ENCODE measurements at regions not wholly inside any gene's neighbourhood (a gene's known extent, or its start where the extent isn't known, plus 50 kb on each side); places are given as distances from the start of the nearest gene placed in this dataset.
"Not testable (repeated sequence)": the region's sequence is repeated elsewhere in the genome, so short reads cannot be mapped to it uniquely, and the experiment has no call there.

GRCh38 chr4:134145369-134145768 lies 56.2 kb downstream of the PABPC4L start:
- DNase-seq (ENCODE audit: low spot score) = no peak

- DNase-seq (ENCODE audit: low spot score) = no peak
Measured at GRCh38 chr4:134144337-134144736, 57.3 kb downstream of the PABPC4L start.

GRCh38 chr4:134141728-134142127 lies 59.9 kb downstream of the PABPC4L start:
- DNase-seq (ENCODE audit: low spot score) = no peak

GRCh38 chr4:134139188-134139587 lies 62.4 kb downstream of the PABPC4L start:
- no peak for DNase-seq (ENCODE audit: low spot score)

- no peak for DNase-seq (ENCODE audit: low spot score)
Measured at GRCh38 chr4:134132086-134132783, 69.4 kb downstream of the PABPC4L start.

GRCh38 chr4:134126955-134127354 lies 74.6 kb downstream of the PABPC4L start:
- DNase-seq (ENCODE audit: low spot score) = no peak

GRCh38 chr4:134126000-134126560 lies 75.5 kb downstream of the PABPC4L start:
- no peak for DNase-seq (ENCODE audit: low spot score)

- DNase-seq (ENCODE audit: low spot score) = no peak
Measured at GRCh38 chr4:134122903-134123302, 78.7 kb downstream of the PABPC4L start.

- no peak for DNase-seq (ENCODE audit: low spot score)
Measured at GRCh38 chr4:134117392-134118183, 84.0 kb downstream of the PABPC4L start.

GRCh38 chr4:134089885-134090284 lies 111.7 kb downstream of the PABPC4L start:
- no peak for DNase-seq (ENCODE audit: low spot score)

GRCh38 chr4:134085496-134085895 lies 116.1 kb downstream of the PABPC4L start:
- DNase-seq (ENCODE audit: low spot score) = no peak

GRCh38 chr4:134079085-134079484 lies 122.5 kb downstream of the PABPC4L start:
- DNase-seq (ENCODE audit: low spot score) = not testable (repeated sequence)

- no peak for DNase-seq (ENCODE audit: low spot score)
Measured at GRCh38 chr4:134078230-134078914, 123.2 kb downstream of the PABPC4L start.

GRCh38 chr4:134073711-134074110 lies 127.9 kb downstream of the PABPC4L start:
- no peak for DNase-seq (ENCODE audit: low spot score)

- no peak for DNase-seq (ENCODE audit: low spot score)
Measured at GRCh38 chr4:134072137-134072536, 129.5 kb downstream of the PABPC4L start.

- no peak for DNase-seq (ENCODE audit: low spot score)
Measured at GRCh38 chr4:134070174-134070573, 131.4 kb downstream of the PABPC4L start.

GRCh38 chr4:134057356-134057755 lies 144.2 kb downstream of the PABPC4L start:
- no peak for DNase-seq (ENCODE audit: low spot score)

- DNase-seq (ENCODE audit: low spot score) = not testable (repeated sequence)
Measured at GRCh38 chr4:134046221-134046620, 155.4 kb downstream of the PABPC4L start.

GRCh38 chr4:134045411-134045810 lies 156.2 kb downstream of the PABPC4L start:
- DNase-seq (ENCODE audit: low spot score) = no peak

- no peak for DNase-seq (ENCODE audit: low spot score)
Measured at GRCh38 chr4:134043266-134043665, 158.3 kb downstream of the PABPC4L start.

GRCh38 chr4:134028421-134028820 lies 173.2 kb downstream of the PABPC4L start:
- DNase-seq (ENCODE audit: low spot score) = no peak

GRCh38 chr4:134027931-134028330 lies 173.7 kb downstream of the PABPC4L start:
- no peak for DNase-seq (ENCODE audit: low spot score)

GRCh38 chr4:134024251-134024650 lies 177.3 kb downstream of the PABPC4L start:
- peak; percentile 7 for DNase-seq (ENCODE audit: low spot score)

Data from SW480 (cell line).